H9 (cell line): ENCODE measurements at regions not wholly inside any gene's neighbourhood (a gene's known extent, or its start where the extent isn't known, plus 50 kb on each side); places are given as distances from the start of the nearest gene placed in this dataset.

ENCODE experiments used
- DNase-seq: peaks from one replicate; pipeline ENCODE4 v3.0.0-alpha.2; 2017
- H2AFZ ChIP-seq: one replicate; pipeline ENCODE4 v1.6.1; 2013; ENCODE audit warnings: mild to moderate bottlenecking, low read length, control low read depth, moderate library complexity
- H2AK5ac ChIP-seq: 2 replicates; pipeline ENCODE4 v1.6.1; 2013; ENCODE audit warnings: low read length, control low read depth, mixed read lengths; ENCODE audit not compliant: insufficient read length
- H2BK120ac ChIP-seq: one replicate; pipeline ENCODE4 v1.6.1; 2013; ENCODE audit warnings: low read depth, mild to moderate bottlenecking, low read length, control low read depth, inconsistent platforms; ENCODE audit not compliant: poor library complexity, severe bottlenecking
- H2BK12ac ChIP-seq: 2 replicates; pipeline ENCODE4 v1.6.1; 2013; ENCODE audit warnings: low read length, control low read depth, mixed read lengths, low read depth; ENCODE audit not compliant: insufficient read length
- H2BK15ac ChIP-seq: 2 replicates; pipeline ENCODE4 v1.6.1; 2013; ENCODE audit warnings: low read depth, low read length, control low read depth
- H2BK20ac ChIP-seq: one replicate; pipeline ENCODE4 v1.6.1; 2013; ENCODE audit warnings: low read depth, mild to moderate bottlenecking, low read length, control low read depth, inconsistent platforms; ENCODE audit not compliant: poor library complexity, severe bottlenecking
- H2BK5ac ChIP-seq: 2 replicates; pipeline ENCODE4 v1.6.1; 2013; ENCODE audit warnings: low read length, control low read depth, mixed read lengths; ENCODE audit not compliant: insufficient read length
- H3K14ac ChIP-seq: 2 replicates; pipeline ENCODE4 v1.6.1; 2013; ENCODE audit warnings: low read length, control low read depth; ENCODE audit not compliant: insufficient read depth
- H3K18ac ChIP-seq: 2 replicates; pipeline ENCODE4 v1.6.1; 2013; ENCODE audit warnings: low read depth, mild to moderate bottlenecking, mixed read lengths, low read length, control low read depth; ENCODE audit not compliant: insufficient read length
- H3K23ac ChIP-seq: 2 replicates; pipeline ENCODE4 v1.6.1; 2013; ENCODE audit warnings: low read length, control low read depth, mixed read lengths, low read depth; ENCODE audit not compliant: insufficient read length
- H3K23me2 ChIP-seq: 2 replicates; pipeline ENCODE4 v1.6.1; 2013; ENCODE audit warnings: low read depth, mild to moderate bottlenecking, mixed read lengths, low read length, control low read depth; ENCODE audit not compliant: insufficient read length, poor library complexity, severe bottlenecking
- H3K27ac ChIP-seq: 2 replicates; pipeline ENCODE4 v1.5.1; 2013; ENCODE audit warnings: low read length, control low read depth, mixed read lengths, low read depth; ENCODE audit not compliant: insufficient read length
- H3K27me3 ChIP-seq: 2 replicates; pipeline ENCODE4 v1.6.1; 2013; ENCODE audit warnings: low read length, control low read depth, inconsistent platforms; ENCODE audit not compliant: insufficient read depth
- H3K4ac ChIP-seq: 2 replicates; pipeline ENCODE4 v1.6.1; 2013; ENCODE audit warnings: low read depth, mild to moderate bottlenecking, control low read depth, inconsistent platforms, low read length, moderate library complexity
- H3K4me1 ChIP-seq: 2 replicates; pipeline ENCODE4 v1.6.1; 2013; ENCODE audit warnings: low read length, control low read depth, inconsistent platforms; ENCODE audit not compliant: insufficient read depth
- H3K4me2 ChIP-seq: 2 replicates; pipeline ENCODE4 v1.6.1; 2013; ENCODE audit warnings: low read length, control low read depth, mixed read lengths; ENCODE audit not compliant: insufficient read length, insufficient read depth
- H3K56ac ChIP-seq: 2 replicates; pipeline ENCODE4 v1.6.1; 2013; ENCODE audit warnings: low read depth, mild to moderate bottlenecking, mixed read lengths, low read length, control low read depth; ENCODE audit not compliant: insufficient read length
- H3K79me1 ChIP-seq: 2 replicates; pipeline ENCODE4 v1.6.1; 2013; ENCODE audit warnings: low read depth, mild to moderate bottlenecking, moderate library complexity, low read length, control low read depth, inconsistent platforms; ENCODE audit not compliant: insufficient read depth, poor library complexity, severe bottlenecking
- H3K79me2 ChIP-seq: 2 replicates; pipeline ENCODE4 v1.6.1; 2013; ENCODE audit warnings: low read length, control low read depth, inconsistent platforms; ENCODE audit not compliant: insufficient read depth
- H3K9ac ChIP-seq: 2 replicates; pipeline ENCODE4 v1.6.1; 2013; ENCODE audit warnings: low read length, control low read depth, mixed read lengths; ENCODE audit not compliant: insufficient read length; ENCODE audit errors: extremely low read depth
- H3K9me3 ChIP-seq: one replicate; pipeline ENCODE4 v1.6.1; 2013; ENCODE audit warnings: low read depth, low read length, inconsistent platforms; ENCODE audit not compliant: control insufficient read depth
- H3T11ph ChIP-seq: one replicate; pipeline ENCODE4 v1.6.1; 2013; ENCODE audit warnings: mild to moderate bottlenecking, low read length, control low read depth, inconsistent platforms
- H4K20me1 ChIP-seq: one replicate; pipeline ENCODE4 v1.6.1; 2013; ENCODE audit not compliant: control insufficient read depth, insufficient read length, insufficient read depth
- H4K5ac ChIP-seq: 2 replicates; pipeline ENCODE4 v1.6.1; 2013; ENCODE audit warnings: low read depth, mild to moderate bottlenecking, mixed read lengths, low read length, control low read depth; ENCODE audit not compliant: insufficient read length
- H4K8ac ChIP-seq: replicated peaks from 2 replicates; pipeline ENCODE4 v1.6.1; 2013; ENCODE audit warnings: low read length, control low read depth, mixed read lengths, low read depth; ENCODE audit not compliant: insufficient read length
- H4K91ac ChIP-seq: 2 replicates; pipeline ENCODE4 v1.6.1; 2013; ENCODE audit warnings: low read depth, mild to moderate bottlenecking, moderate library complexity, mixed read lengths, low read length, control low read depth; ENCODE audit not compliant: insufficient read length
- H3K27ac Mint-ChIP-seq, 3 experiments: 2 replicates in 2 of 3; 3 replicates in 1 of 3; pipeline ENCODE4 v1.8.0; 2020 to 2021; ENCODE audit warnings: mixed read lengths in 3 of 3, mild to moderate bottlenecking in 1 of 3, moderate library complexity in 1 of 3
- H3K27me3 Mint-ChIP-seq: 2 replicates; pipeline ENCODE4 v1.8.0; 2021; ENCODE audit warnings: low read depth, mild to moderate bottlenecking, moderate library complexity, mixed read lengths
- H3K36me3 Mint-ChIP-seq, 3 experiments: 2 replicates in 2 of 3; 3 replicates in 1 of 3; pipeline ENCODE4 v1.8.0; 2020 to 2021; ENCODE audit warnings: low read depth in 3 of 3, mixed read lengths in 3 of 3; ENCODE audit not compliant: insufficient read depth in 1 of 3
- H3K4me1 Mint-ChIP-seq, 2 experiments: 2 replicates each; pipeline ENCODE4 v1.8.0; 2020; ENCODE audit warnings: mixed read lengths in 2 of 2
- H3K4me3 Mint-ChIP-seq, 2 experiments: 2 replicates in 1 of 2; 3 replicates in 1 of 2; pipeline ENCODE4 v1.8.0; 2020 to 2021; ENCODE audit warnings: mild to moderate bottlenecking in 2 of 2, mixed read lengths in 2 of 2, moderate library complexity in 1 of 2
- H3K9me3 Mint-ChIP-seq, 2 experiments: 2 replicates in 1 of 2; 3 replicates in 1 of 2; pipeline ENCODE4 v1.8.0; 2020; ENCODE audit warnings: mild to moderate bottlenecking in 2 of 2, mixed read lengths in 2 of 2, moderate library complexity in 1 of 2
- WGBS: extraction: QIAGEN DNeasy Blood & Tissue Kit; methylation state at CpG from one replicate; pipeline ENCODE4 v1.1.7; 2013; ENCODE audit warnings: missing lambda C conversion rate, low lambda C conversion rate, mixed read lengths; ENCODE audit not compliant: insufficient read length; ENCODE audit errors: extremely low coverage; 5-methylcytosine and 5-hydroxymethylcytosine counted together
- TF ChIP-seq, protein P1 (sequence below): fragments of 200-600 bp; sonication (generic); conservative IDR thresholded peaks from 3 replicates; pipeline ENCODE4 v1.8.0; 2021; ENCODE audit warnings: antibody characterized with exemption, mild to moderate bottlenecking

DNA sequence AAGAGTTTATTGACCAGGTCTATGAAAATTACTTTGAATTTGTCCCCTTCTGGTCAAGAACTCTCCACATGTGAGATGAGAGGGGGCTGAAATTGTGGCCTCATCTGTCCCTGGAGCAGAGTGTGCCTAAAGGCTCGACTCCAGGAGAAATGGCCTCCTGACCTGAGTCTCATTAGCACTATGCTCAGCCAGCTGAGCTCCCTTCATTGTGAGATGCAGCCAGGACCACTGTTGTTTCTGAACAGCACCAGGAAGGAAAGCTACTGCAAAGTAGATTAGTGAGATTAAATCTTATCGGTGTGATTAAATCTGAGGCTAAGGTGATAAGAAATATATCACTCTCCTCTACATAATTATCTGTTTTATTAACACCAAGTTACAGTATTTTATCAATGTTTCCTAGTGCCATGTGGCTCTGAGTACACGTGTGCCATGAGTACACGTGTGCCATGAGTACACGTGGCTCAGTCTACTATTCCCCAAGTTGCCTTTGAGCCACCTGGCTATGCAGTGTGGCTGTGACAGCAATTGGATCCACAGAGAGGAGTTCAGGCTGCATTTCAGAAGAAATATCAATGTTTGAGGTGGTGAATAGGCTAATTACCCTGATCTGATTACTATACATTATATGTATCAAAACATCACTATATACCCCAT lies 126.9 kb downstream of the IPMK start:
- peaks cover 6% of the 10 kb centered on the region for H3K9me3 ChIP-seq
- H3T11ph ChIP-seq = no peak overlapping the region
- no peak overlapping the region for H3K4me2 ChIP-seq
- no peak overlapping the region for H2BK5ac ChIP-seq
- WGBS = no CpG with 5 or more reads among the region's 5 CpGs
- TF ChIP-seq, protein P1, sequence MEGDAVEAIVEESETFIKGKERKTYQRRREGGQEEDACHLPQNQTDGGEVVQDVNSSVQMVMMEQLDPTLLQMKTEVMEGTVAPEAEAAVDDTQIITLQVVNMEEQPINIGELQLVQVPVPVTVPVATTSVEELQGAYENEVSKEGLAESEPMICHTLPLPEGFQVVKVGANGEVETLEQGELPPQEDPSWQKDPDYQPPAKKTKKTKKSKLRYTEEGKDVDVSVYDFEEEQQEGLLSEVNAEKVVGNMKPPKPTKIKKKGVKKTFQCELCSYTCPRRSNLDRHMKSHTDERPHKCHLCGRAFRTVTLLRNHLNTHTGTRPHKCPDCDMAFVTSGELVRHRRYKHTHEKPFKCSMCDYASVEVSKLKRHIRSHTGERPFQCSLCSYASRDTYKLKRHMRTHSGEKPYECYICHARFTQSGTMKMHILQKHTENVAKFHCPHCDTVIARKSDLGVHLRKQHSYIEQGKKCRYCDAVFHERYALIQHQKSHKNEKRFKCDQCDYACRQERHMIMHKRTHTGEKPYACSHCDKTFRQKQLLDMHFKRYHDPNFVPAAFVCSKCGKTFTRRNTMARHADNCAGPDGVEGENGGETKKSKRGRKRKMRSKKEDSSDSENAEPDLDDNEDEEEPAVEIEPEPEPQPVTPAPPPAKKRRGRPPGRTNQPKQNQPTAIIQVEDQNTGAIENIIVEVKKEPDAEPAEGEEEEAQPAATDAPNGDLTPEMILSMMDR = no peak
- H3K27me3 ChIP-seq = no peaks in the 10 kb centered on the region
- no peak overlapping the region for H4K91ac ChIP-seq
- H3K4me1 Mint-ChIP-seq = no peaks in the 10 kb centered on the region
- H4K5ac ChIP-seq = no peak overlapping the region
- no peak overlapping the region for H2AFZ ChIP-seq
- peaks cover 0 to 17% (median 7%) of the 10 kb centered on the region in 3 experiments; a peak in 4 of 7 replicates for H3K36me3 Mint-ChIP-seq
- no peaks in the 10 kb centered on the region for H3K4me1 ChIP-seq
- H3K27ac ChIP-seq = no peak overlapping the region
- H3K18ac ChIP-seq = no peak overlapping the region
- no peak overlapping the region for H2BK12ac ChIP-seq
- H3K27ac Mint-ChIP-seq = no peak overlapping the region
- no peaks in the 10 kb centered on the region for H3K79me1 ChIP-seq
- H2BK15ac ChIP-seq = no peak overlapping the region
- H2AK5ac ChIP-seq = no peak overlapping the region
- H3K56ac ChIP-seq = no peak overlapping the region
- no peak for DNase-seq
- H3K27me3 Mint-ChIP-seq = no peaks in the 10 kb centered on the region
- H3K23ac ChIP-seq = no peak overlapping the region
- H3K4me3 Mint-ChIP-seq = no peak overlapping the region
- H3K23me2 ChIP-seq = no peaks in the 10 kb centered on the region
- H3K14ac ChIP-seq = no peak overlapping the region
- no peak overlapping the region for H4K8ac ChIP-seq
- peaks cover 9 to 23% of the 10 kb centered on the region in 2 experiments for H3K9me3 Mint-ChIP-seq
- H3K9ac ChIP-seq = no peak overlapping the region
- no peak overlapping the region for H2BK20ac ChIP-seq
- no peak overlapping the region for H3K4ac ChIP-seq
- H2BK120ac ChIP-seq = no peak overlapping the region
- no peaks in the 10 kb centered on the region for H3K79me2 ChIP-seq
- no peaks in the 10 kb centered on the region for H4K20me1 ChIP-seq
